Left forelimb (tissue), 1 donor: ENCODE measurements at regions not wholly inside any gene's neighbourhood (a gene's known extent, or its start where the extent isn't known, plus 50 kb on each side); places are given as distances from the start of the nearest gene placed in this dataset.
"Not testable (repeated sequence)": the region's sequence is repeated elsewhere in the genome, so short reads cannot be mapped to it uniquely, and the experiment has no call there.

Experiments used
- DNase-seq: peaks from one replicate; pipeline ENCODE4 v3.0.0-alpha.2; 2018; ENCODE audit warnings: low spot score

DNA sequence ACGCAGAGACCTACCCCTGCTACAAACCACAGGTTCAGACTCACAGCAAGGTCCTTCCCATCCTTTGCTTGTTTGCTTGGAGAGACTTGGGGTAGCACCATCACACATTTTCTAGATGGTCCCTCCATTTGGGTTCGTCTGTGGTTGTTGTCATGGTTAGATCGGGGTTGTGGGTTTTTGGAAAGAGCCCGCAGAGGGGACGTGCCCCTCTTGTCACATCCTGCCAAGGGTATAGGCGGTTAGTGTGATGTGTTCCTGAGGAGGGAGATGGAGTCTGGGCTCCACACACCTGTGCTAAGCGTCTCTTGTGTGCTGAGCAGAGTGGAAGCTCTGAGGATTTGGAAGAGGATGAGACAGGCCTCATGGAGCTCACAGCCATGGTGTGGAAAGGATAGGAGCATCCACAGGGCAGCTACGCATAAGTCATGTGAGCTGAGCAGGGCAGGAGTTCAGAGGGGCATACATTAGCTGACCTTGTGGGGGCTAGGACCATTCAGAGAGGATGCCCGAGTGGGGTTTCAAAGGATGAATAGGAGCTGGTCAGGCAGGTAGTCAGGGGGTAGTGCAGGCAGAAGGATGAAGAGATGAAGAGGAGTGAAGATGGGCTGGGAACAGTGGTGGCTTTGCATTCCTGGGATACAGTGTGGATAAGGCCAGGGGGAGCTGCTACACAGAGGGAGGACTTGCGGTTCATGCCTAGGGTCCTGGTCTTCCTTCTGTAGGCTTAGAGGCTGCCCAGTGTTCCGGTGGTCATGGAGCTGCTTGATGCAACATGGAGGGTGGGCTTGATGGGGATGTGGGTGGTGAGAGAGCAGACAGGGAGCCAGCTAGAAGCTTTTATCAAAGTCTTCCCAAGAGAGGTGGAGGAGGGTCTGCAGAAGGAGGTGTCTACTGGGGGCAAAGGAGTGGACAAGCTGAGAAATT, 62.9 kb downstream of the ACKR3 start:
- peak; percentile 33 for DNase-seq

DNA sequence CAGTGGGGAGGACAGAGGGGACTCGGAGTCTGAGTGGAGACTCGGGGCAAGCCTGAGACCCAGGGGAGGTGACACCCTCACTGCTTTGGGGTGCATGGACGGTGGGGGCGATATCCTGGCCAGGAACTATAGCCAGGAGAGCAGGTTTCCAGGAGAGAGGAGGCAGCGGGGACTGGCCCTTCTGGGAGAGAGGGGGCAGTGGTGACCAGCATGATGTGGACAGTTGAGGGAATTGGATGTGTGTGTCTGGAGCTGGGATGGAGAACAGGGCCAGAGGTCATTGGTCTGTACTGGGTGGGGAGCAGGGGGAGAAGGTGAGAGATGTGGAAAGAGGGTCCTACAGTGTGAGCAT, 63.6 kb downstream of the ACKR3 start:
- peak; percentile 53 for DNase-seq

DNA sequence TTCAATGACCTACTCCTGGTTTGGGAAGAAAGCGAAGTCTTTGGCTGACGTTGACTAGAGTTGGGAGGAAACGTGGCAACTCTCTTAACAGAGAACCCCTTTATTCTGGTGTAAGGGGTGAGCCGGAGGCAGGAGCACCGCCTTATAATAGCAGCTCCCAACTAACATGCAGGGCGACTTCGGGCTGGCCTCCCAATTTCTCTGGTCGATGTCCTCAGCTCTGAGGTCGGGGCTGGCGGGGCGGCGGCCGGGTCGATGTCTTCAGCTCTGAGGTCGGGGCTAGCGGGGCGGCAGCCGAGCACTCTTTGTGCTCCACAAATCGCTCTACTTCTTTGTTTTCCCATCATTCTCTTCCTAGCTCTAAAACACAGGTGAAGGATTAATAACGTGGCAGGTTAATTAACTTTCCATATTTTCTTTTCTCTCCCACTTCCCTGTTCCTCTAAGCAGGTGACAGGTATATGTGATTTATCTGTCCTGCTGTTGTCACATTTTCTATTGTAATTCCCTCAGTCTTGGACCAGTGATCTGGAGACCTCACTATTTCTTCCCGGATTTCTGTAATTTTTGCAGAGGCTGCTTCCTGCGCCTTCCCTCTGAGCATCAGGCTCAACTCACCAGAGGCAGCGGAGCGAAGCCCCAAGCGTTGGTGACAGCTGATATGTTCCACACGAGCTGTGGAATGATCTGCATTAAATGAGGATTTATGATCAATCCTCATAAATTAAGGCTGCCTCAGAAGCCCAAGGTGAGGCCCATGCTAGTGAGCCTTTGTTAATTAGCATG, 64.3 kb downstream of the ACKR3 start:
- DNase-seq = peak; percentile 54

DNA sequence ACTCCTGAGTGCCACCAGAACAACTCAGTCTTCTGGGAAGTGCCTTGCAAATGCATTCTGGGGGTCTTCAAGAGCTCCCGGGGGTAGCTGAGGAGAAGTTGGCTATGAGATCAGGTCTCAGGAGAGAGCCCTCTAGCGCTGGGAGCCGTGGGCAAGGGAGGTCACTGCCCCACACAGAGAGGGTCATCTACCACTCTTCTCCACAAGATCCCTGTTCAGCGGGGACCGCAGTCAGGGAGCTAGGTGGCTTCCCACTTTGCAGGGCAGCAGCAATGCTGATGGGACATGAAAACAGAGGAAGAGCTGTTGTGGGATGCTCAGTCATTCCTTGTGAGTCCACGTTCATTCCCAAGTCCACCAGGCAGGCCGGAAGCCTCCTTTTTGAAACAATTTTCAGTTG, 66.6 kb downstream of the ACKR3 start:
- DNase-seq = peak; percentile 34

DNA sequence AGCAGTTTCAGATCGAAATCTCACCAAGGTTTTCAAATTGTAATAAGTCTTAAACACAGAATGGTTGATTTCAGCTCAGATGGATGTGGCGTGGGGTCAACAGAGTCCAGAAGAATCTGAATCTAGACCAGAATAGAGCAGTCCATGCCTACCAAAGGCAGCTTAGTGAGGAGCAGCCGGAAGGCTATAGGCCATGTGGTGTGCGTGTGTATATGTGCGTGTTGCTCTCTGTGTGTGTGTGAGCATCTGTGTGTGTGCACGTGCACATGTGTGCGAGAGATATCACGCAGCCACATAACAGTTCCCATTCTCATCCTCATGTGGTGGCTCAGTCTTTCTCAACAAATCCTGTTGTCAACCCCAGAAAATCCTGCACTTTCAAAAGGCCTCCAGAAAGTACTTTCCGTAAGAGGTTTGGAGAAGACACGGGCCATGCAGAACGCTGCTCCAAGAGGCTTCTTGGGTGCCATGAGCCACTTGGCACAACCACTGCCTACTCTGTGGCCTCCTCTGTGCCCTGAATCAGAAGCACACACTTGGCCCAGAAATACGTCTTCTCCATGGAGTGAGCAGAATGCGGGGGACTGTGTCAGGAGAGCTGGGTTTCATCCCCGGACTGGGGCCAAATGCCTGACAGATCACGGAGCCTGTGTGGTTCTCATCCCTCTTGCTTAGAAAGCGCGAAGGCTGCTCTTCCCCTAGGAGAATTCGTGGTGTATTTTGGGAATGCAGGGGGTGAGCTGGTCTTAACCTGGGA, 67.3 kb downstream of the ACKR3 start:
- DNase-seq = peak; percentile 23

DNA sequence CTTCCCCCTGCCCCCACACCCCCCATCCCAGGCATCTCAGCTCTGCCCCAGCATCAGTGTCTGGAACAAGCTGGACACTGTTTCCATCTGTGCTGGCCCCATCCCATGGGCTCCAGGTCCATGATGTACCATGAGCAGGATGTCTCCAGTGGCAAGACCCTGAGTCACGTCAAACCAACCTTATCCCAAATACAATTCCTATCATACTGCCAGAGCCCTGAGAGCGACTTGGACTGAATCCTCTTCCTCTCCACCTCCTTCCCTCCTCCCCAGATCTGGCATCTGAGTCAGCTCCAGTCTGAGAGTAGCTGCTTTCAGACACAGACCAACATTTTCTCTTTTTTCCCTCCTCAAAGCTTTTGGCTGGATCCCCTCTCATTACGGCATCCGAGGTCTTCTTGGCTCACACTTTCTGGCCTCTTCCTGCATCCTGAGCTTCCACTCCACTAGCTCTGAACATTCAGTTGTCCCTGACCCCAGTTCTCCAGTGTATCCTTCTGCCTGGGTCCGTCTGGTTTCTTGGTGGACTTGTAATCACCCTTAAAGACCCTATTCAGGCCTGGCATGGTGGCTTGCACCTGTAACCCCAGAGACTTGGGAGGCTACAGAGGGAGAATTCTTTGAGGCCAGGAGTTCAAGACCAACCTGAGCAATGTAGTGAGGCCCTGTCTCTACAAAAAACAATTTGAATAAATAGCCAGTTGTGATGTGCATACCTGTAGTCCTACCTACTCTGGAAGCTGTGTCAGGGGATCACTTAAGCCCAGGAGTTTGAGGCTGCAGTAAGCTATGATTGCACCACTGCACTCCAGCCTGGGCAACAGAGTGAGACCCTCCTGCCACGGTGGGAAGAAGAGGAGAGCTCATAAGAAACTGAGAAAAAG, 68.3 kb downstream of the ACKR3 start:
- peak; percentile 51 for DNase-seq

DNA sequence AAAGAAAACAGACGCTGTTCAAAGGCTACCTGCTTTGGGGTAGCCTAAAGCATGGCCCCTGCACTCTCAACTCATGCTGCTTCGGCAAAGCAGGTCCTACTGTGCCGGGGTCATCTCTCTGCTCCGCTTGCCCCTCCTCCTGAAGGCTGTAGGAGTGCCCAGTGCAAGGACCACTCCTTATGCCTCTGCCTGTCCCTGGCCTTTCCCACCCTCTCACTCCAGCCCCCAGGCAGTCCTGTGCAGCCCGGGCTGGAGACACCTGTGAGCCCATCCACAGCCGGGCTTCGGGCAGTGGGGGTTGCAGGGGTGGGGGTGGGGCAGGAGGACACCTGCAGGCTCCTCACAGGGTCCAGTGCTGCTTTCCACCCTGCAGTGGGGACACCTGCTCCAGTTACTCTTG, 69.1 kb downstream of the ACKR3 start:
- DNase-seq = peak; percentile 22

DNA sequence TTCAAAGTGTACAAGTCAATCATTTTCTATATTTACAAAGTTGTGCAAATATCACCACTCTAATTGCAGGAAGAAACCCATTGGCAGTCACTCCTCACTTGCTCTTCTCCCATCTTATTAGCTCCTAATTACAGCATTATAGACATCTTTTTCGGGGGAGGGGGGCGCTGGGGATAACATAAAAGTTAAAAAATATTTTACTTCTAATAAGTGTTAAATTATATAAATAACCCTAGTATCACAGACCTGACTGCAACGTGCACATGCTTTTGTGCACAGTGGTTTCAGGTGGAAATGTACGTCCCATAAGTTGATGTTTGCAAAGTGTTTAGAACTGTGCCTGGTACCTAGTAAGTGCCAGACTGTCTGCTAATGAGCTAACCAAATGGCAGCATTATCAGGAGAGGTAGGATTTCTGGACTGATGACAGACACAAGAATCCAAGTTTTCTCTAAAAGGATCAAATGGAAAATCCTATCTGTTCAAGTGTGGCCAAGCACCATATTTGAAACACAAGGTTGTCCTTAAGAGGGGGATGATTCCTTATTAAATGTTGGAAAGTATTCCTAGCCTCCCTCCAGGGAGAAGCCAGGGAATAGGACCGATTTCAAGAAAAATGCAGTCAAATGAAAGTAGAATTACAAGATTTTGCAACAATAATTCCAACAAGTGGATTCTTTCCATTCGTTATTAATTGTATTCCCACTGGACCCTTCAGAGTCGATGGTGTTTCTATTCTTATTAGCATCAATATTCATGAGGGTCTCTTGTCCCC, 70.0 kb downstream of the ACKR3 start:
- DNase-seq = peak; percentile 12

DNA sequence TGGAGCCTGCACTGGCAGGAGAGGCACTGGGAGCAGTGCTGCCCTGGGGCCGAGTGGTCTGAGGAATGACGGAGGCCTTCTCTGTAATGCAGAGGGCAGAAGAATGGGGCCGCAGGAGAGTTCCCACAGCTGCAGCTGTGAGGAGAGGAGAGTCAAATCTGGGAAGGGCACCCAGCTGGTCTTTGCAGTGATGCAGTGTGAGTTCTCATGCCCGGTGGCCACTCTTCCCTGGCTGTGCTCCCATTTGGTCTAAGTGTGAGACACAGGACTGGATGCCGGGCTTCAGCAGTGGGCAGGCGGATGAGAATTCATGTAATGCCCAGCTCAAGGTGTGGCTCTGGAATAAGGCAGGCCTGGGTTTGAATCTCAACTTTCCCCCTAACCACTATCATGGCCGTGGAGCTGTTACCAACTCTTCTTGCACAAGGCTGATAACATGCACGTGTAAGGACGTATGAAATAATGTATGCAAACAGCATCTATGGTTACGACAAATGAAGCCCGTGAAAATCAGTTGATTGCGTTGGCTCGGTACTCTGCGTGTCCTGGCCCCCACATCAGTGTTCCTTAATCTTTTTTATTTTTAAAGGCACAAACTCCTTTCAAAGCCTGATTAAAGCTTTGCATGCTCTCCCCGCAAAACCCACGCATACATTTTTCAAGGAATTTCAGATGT, 71.6 kb downstream of the ACKR3 start:
- DNase-seq = peak; percentile 33

DNA sequence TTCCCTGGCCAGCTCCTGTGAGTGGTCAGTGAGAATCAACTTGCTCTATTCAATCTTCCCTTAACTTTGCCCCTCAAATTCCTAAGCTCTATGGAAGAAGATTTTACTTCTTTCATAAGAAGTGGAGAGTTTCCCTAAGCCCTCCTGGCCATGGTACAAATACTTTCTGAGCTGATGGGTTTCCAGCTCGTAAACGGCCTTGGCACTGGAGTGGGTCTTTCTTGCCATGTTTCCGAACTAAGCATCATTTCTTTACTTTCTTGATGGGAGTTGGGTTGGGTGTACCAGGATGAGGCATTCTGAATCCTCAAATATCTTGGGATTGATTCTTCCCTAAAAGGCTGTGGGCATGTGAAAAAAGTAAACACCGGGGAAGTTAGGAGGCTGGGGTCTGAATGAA, 72.5 kb downstream of the ACKR3 start:
- DNase-seq = peak; percentile 66

DNA sequence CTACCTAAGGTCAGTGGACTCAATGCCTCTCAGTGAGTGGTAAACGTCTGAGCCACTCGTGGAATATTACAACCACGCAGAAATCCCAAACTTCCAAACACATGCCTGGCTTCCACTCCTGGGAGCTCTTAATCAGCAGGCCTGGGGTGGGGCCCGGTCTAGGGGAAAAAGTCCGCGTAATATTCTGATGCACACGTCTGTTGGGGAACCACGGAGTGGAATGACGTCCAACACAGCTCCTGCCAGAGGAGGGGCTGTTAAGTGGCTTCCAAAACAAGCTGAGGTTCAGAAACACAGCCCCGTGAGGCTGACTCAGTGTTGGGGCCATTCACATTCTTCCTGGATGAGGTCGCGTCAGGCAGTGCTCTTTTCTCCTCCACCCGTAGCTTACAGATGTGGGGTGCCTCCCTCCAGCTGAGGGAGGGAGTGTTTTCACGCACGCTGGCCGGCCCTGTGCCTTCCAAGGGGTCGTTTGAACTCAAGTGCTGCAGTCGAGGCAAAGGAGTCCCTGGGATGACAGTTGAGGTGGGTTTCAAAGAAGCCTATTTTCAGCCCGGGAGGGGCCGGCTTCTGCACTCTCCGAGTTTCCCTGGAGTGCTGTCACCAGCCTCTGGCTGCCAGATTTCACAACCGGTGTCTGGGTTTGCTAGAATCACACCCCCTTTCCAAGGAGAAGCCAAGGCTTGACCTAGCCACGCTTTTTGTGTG, 73.1 kb downstream of the ACKR3 start:
- DNase-seq = peak; percentile 83

DNA sequence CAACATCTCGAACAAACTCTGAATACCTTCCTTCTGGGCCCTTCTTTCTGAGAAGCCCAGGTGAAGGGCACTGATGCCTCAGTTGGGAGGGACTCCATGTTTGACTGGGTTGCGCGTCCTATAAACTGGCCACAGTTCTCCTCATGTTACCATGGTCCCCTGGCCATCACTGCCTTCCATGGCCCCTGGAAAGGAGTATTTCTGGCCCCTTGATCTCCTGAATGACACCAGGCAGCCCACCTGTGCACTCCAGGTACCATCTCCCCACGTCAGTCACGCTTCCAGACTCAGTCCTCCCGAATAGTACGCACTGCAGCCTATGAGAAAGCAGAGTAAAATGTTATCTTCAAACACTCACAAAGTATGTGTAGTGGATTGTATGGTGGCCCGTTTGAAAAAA, 73.9 kb downstream of the ACKR3 start:
- peak; percentile 26 for DNase-seq

DNA sequence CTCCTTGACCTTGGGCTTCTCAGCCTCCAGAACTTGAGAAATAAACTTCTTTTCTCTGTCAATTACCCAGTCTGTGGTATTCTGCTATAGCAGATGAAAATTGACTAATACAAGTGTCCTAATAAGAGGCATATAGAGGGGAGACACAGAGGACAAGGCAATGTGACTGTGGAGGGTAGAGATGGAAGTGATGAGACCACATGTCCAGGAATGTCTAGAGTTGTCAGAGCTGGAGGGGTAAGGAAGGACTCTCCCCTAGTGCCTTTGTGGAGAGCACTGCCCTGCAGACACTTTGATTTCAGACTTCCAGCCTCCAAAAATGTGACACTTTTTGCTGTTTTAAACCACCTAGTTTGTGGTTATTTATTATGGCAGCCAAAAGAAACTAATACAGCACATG, 74.4 kb downstream of the ACKR3 start:
- peak; percentile 20 for DNase-seq

DNA sequence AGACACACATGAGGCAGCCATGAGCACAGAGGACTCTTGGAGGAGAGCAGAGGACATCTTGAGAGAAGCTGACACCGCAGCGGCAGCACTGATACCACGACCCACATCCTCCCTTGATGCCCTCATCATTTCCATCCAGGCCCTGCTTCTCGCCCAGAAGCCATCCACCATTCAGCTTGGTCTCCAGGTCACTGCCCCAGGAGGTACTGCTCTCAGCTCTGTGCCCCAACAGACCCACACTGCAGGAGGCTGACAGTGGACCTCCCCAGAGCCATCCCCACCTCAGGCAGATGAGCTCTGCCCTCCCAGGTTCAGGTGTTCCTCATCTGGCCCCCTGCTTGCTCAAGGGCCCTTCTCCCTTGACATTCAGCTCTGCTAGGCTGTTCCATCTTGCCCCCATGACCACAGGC, 74.9 kb downstream of the ACKR3 start:
- peak; percentile 34 for DNase-seq

DNA sequence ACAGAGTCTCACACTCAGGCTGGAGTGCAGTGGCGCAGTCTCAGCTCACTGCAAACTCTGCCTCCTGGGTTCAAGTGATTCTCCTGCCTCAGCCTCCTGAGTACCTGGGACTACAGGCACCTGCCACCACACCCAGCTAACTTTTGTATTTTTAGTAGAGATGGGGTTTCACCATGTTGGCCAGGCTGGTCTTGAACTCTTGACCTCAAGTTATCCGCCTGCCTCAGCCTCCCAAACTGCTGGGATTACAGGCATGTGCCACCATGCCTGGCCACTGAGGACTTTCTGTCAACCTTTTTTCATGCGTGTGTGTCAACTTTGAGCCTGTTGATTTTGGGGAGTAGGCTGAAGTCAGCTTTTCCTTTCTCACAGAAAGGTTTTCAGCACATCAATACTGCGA, 75.5 kb downstream of the ACKR3 start:
- not testable (repeated sequence) for DNase-seq

DNA sequence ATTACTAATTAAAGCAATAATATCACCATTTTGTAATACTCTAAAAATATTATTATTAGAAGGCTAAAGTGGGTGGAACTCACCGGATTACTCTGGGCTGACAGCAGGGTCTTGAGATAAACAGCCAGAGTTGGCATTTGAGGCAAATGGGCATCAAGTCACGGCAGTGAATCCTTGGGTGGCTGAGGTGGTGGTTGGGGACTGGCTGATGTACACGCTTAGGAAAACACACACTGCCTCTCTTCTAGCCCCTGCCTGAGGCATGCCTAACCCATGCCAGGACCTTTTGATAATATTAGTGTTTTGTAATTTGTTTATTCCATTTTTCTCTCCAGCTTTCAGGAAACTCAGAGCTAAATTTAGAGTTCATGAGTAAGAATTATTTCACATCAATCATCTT, 76.8 kb downstream of the ACKR3 start:
- DNase-seq = peak; percentile 12

DNA sequence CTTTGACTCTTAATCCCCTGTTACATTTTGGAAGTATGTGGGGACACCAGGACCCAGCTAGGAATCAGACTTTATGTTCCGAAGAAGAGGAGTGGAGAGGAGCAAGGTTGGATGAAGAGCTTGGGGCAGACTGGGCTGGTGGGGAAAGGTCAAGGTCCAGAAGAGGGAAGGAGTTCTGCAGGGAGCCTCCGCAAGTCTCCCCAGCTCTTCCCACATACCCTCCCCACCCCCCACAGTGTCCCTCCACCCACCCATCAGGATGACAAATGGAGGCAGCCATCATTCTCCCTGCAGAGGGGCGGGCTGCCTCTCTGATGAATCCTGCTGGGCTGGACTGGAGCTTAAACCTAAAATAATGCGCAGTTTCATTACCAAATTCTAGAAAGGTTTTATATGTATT, 77.2 kb downstream of the ACKR3 start:
- DNase-seq = no peak

DNA sequence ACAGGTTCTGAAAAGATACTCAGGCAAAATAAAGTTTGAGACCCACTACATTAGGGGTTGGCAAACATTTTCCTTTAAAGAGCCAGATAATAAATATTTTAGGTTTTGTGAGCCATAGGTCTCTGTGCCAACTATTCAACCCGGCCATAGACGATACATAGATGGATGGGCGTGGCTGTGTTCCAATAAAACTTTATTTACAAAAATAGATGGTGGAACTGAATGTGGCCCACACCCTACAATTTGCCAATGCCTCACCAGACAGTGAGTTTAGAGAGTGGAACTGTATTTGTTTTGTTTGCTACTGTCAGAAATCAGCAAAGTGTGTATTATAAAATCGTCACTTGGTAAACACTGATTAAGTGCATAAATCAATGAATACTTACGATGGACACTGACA, 78.0 kb downstream of the ACKR3 start:
- DNase-seq = peak; percentile 4

DNA sequence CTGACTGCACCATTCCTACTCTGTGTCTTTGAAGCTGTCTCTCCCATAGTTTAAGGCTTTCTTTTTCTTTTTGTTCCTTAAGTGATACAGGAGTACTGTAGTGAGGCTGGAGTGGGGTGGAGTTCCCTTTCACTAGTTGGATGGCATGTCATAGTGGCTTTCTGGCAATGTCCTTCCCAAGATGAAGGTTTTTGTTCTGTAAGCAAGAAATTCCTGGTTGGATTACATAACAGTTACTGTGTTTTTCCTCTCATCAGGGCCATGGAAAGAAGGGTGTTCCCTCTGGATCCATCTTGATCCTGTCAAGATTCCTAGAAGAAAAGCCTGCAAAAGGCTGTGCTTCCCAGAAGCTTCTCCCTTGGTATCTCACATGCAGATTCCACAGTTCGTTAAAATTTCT, 84.2 kb downstream of the ACKR3 start:
- DNase-seq = peak; percentile 3
